ENCODE measurements at regions not wholly inside any gene's neighbourhood (a gene's known extent, or its start where the extent isn't known, plus 50 kb on each side); places are given as distances from the start of the nearest gene placed in this dataset.

- DNase-seq (no peak), ATAC-seq (replicated peaks in 1 of 4) (no peak)
- no CpG with 5 or more reads among the region's 3 CpGs for WGBS (ENCODE audit: insufficient coverage)
- Mint-ChIP-seq H3K27me3 (no peaks in the 10 kb centered on the region), H3K27ac (no peak overlapping the region), H3K9me3 (peaks cover 2 to 24% (median 11%) of the 10 kb centered on the region in 3 donors), H3K4me1 (no peaks in the 10 kb centered on the region), H3K36me3 (no peaks in the 10 kb centered on the region), H3K4me3 (no peak overlapping the region)
- H3K27me3 ChIP-seq (replicated peaks in 1 of 2; ENCODE audit: control insufficient read depth in 2 of 2, extremely low read depth in 1 of 2, insufficient read depth in 2 of 2, low read length in 1 of 2) = no peaks in the 10 kb centered on the region
- H3K9me3 ChIP-seq = no peaks in the 10 kb centered on the region
- no peaks in the 10 kb centered on the region for H3K4me1 ChIP-seq (ENCODE audit: control insufficient read depth in 1 of 2, extremely low read depth in 1 of 2, insufficient read depth in 2 of 2, low read length in 2 of 2)
- ChIA-PET POLR2A (no interaction called here), CTCF (no interaction called here)
- no peaks in the 10 kb centered on the region for H3K36me3 ChIP-seq (ENCODE audit: control insufficient read depth in 2 of 2, extremely low read depth in 1 of 2, insufficient read depth in 1 of 2, low read length in 1 of 2)
- H3K4me3 ChIP-seq (ENCODE audit: control insufficient read depth in 1 of 2, extremely low read depth in 1 of 2, low read length in 1 of 2) = no peak overlapping the region
- no peak overlapping the region for H3K27ac ChIP-seq (ENCODE audit: low read length)
These were observed 449.9 kb downstream of the OTOL1 start for GRCh38 chr3:161946443-161946960.

GRCh38 chr3:161950318-161950868, 453.8 kb downstream of the OTOL1 start:
- Histone ChIP-seq H3K4me3 (ENCODE audit: control insufficient read depth in 1 of 2, extremely low read depth in 1 of 2, low read length in 1 of 2) (no peak overlapping the region), H3K4me1 (ENCODE audit: control insufficient read depth in 1 of 2, extremely low read depth in 1 of 2, insufficient read depth in 2 of 2, low read length in 2 of 2) (no peaks in the 10 kb centered on the region), H3K36me3 (ENCODE audit: control insufficient read depth in 2 of 2, extremely low read depth in 1 of 2, insufficient read depth in 1 of 2, low read length in 1 of 2) (no peaks in the 10 kb centered on the region), H3K27me3 (replicated peaks in 1 of 2; ENCODE audit: control insufficient read depth in 2 of 2, extremely low read depth in 1 of 2, insufficient read depth in 2 of 2, low read length in 1 of 2) (no peaks in the 10 kb centered on the region), H3K9me3 (no peaks in the 10 kb centered on the region), H3K27ac (ENCODE audit: low read length) (no peak overlapping the region)
- no peaks in the 10 kb centered on the region for H3K36me3 Mint-ChIP-seq
- peaks cover 2 to 16% (median 14%) of the 10 kb centered on the region in 3 donors for H3K9me3 Mint-ChIP-seq
- no peaks in the 10 kb centered on the region for H3K4me1 Mint-ChIP-seq
- ChIA-PET CTCF (no interaction called here), POLR2A (no interaction called here)
- H3K27ac Mint-ChIP-seq = no peak overlapping the region
- ATAC-seq (replicated peaks in 1 of 4) (no peak), DNase-seq (no peak)
- H3K4me3 Mint-ChIP-seq = no peak overlapping the region
- H3K27me3 Mint-ChIP-seq = no peaks in the 10 kb centered on the region
- 40% methylated on average over 1 of the region's 4 CpGs for WGBS (ENCODE audit: insufficient coverage)

GRCh38 chr3:161957467-161957866, 460.9 kb downstream of the OTOL1 start:
- DNase-seq = no peak

GRCh38 chr3:161964857-161965256, 468.2 kb downstream of the OTOL1 start:
- H3K36me3 Mint-ChIP-seq = no peaks in the 10 kb centered on the region
- no peak overlapping the region for H3K4me3 Mint-ChIP-seq
- Histone ChIP-seq H3K9me3 (no peaks in the 10 kb centered on the region), H3K4me3 (ENCODE audit: control insufficient read depth in 1 of 2, extremely low read depth in 1 of 2, low read length in 1 of 2) (no peak overlapping the region), H3K27me3 (replicated peaks in 1 of 2; ENCODE audit: control insufficient read depth in 2 of 2, extremely low read depth in 1 of 2, insufficient read depth in 2 of 2, low read length in 1 of 2) (no peaks in the 10 kb centered on the region), H3K36me3 (ENCODE audit: control insufficient read depth in 2 of 2, extremely low read depth in 1 of 2, insufficient read depth in 1 of 2, low read length in 1 of 2) (no peaks in the 10 kb centered on the region), H3K27ac (ENCODE audit: low read length) (no peak overlapping the region), H3K4me1 (ENCODE audit: control insufficient read depth in 1 of 2, extremely low read depth in 1 of 2, insufficient read depth in 2 of 2, low read length in 2 of 2) (no peaks in the 10 kb centered on the region)
- ChIA-PET POLR2A (no interaction called here), CTCF (no interaction called here)
- H3K4me1 Mint-ChIP-seq = no peaks in the 10 kb centered on the region
- ATAC-seq (replicated peaks in 1 of 4) = no peak
- peaks cover 7 to 19% (median 7%) of the 10 kb centered on the region in 3 donors for H3K9me3 Mint-ChIP-seq
- whole genome bisulfite sequencing (ENCODE audit: insufficient coverage) = no CpG with 5 or more reads among the region's 4 CpGs
- H3K27ac Mint-ChIP-seq = no peak overlapping the region
- no peak for DNase-seq
- H3K27me3 Mint-ChIP-seq = no peaks in the 10 kb centered on the region

More at GRCh38 chr3:161957467-161957866, 460.9 kb downstream of the OTOL1 start:
- H3K9me3 Mint-ChIP-seq = peaks cover 0 to 8% (median under 1%) of the 10 kb centered on the region in 3 donors
- POLR2A ChIA-PET = no interaction called here
- no peak overlapping the region for H3K4me3 Mint-ChIP-seq
- Histone ChIP-seq H3K27me3 (replicated peaks in 1 of 2; ENCODE audit: control insufficient read depth in 2 of 2, extremely low read depth in 1 of 2, insufficient read depth in 2 of 2, low read length in 1 of 2) (no peaks in the 10 kb centered on the region), H3K27ac (ENCODE audit: low read length) (no peak overlapping the region), H3K4me1 (ENCODE audit: control insufficient read depth in 1 of 2, extremely low read depth in 1 of 2, insufficient read depth in 2 of 2, low read length in 2 of 2) (no peaks in the 10 kb centered on the region), H3K36me3 (ENCODE audit: control insufficient read depth in 2 of 2, extremely low read depth in 1 of 2, insufficient read depth in 1 of 2, low read length in 1 of 2) (no peaks in the 10 kb centered on the region), H3K9me3 (no peaks in the 10 kb centered on the region), H3K4me3 (ENCODE audit: control insufficient read depth in 1 of 2, extremely low read depth in 1 of 2, low read length in 1 of 2) (no peak overlapping the region)
- no peak overlapping the region for H3K27ac Mint-ChIP-seq
- ATAC-seq (replicated peaks in 1 of 4) = no peak
- no CpG with 5 or more reads among the region's 2 CpGs for WGBS (ENCODE audit: insufficient coverage)
- H3K27me3 Mint-ChIP-seq = no peaks in the 10 kb centered on the region
- H3K4me1 Mint-ChIP-seq = no peaks in the 10 kb centered on the region
- CTCF ChIA-PET = interaction anchor here in 1 of 2 donors (0.6 kb wide), 1 partner anchor 95 kb away, joined by 3 read pairs; no protein-coding TSS in a partner anchor
- H3K36me3 Mint-ChIP-seq = no peaks in the 10 kb centered on the region

- Mint-ChIP-seq H3K9me3 (peaks cover 2 to 11% (median 3%) of the 10 kb centered on the region in 3 donors), H3K36me3 (no peaks in the 10 kb centered on the region), H3K27me3 (no peaks in the 10 kb centered on the region), H3K4me3 (no peak overlapping the region), H3K4me1 (no peaks in the 10 kb centered on the region), H3K27ac (no peak overlapping the region)
- H3K4me3 ChIP-seq (ENCODE audit: control insufficient read depth in 1 of 2, extremely low read depth in 1 of 2, low read length in 1 of 2) = no peak overlapping the region
- no peak for DNase-seq
- no peak for ATAC-seq (replicated peaks in 1 of 4)
- POLR2A ChIA-PET = interaction anchor here in 1 of 2 donors (0.6 kb wide), 1 partner anchor 1711 kb away, joined by 3 read pairs; no protein-coding TSS in a partner anchor
- H3K9me3 ChIP-seq = no peaks in the 10 kb centered on the region
- H3K27ac ChIP-seq (ENCODE audit: low read length) = no peak overlapping the region
- H3K4me1 ChIP-seq (ENCODE audit: control insufficient read depth in 1 of 2, extremely low read depth in 1 of 2, insufficient read depth in 2 of 2, low read length in 2 of 2) = no peaks in the 10 kb centered on the region
- CTCF ChIA-PET = no interaction called here
- no peaks in the 10 kb centered on the region for H3K27me3 ChIP-seq (replicated peaks in 1 of 2; ENCODE audit: control insufficient read depth in 2 of 2, extremely low read depth in 1 of 2, insufficient read depth in 2 of 2, low read length in 1 of 2)
- H3K36me3 ChIP-seq (ENCODE audit: control insufficient read depth in 2 of 2, extremely low read depth in 1 of 2, insufficient read depth in 1 of 2, low read length in 1 of 2) = no peaks in the 10 kb centered on the region
- WGBS (ENCODE audit: insufficient coverage) = 80% methylated on average over 1 of the region's 2 CpGs
These were observed 473.3 kb downstream of the OTOL1 start for GRCh38 chr3:161969867-161970266.

- Histone ChIP-seq H3K27me3 (replicated peaks in 1 of 2; ENCODE audit: control insufficient read depth in 2 of 2, extremely low read depth in 1 of 2, insufficient read depth in 2 of 2, low read length in 1 of 2) (no peaks in the 10 kb centered on the region), H3K4me3 (ENCODE audit: control insufficient read depth in 1 of 2, extremely low read depth in 1 of 2, low read length in 1 of 2) (no peak overlapping the region), H3K36me3 (ENCODE audit: control insufficient read depth in 2 of 2, extremely low read depth in 1 of 2, insufficient read depth in 1 of 2, low read length in 1 of 2) (no peaks in the 10 kb centered on the region), H3K9me3 (no peaks in the 10 kb centered on the region), H3K4me1 (ENCODE audit: control insufficient read depth in 1 of 2, extremely low read depth in 1 of 2, insufficient read depth in 2 of 2, low read length in 2 of 2) (no peaks in the 10 kb centered on the region), H3K27ac (ENCODE audit: low read length) (no peak overlapping the region)
- Mint-ChIP-seq H3K4me1 (no peaks in the 10 kb centered on the region), H3K27me3 (no peaks in the 10 kb centered on the region), H3K27ac (no peak overlapping the region), H3K36me3 (no peaks in the 10 kb centered on the region), H3K4me3 (no peak overlapping the region), H3K9me3 (no peaks in the 10 kb centered on the region)
- DNase-seq (no peak), ATAC-seq (replicated peaks in 1 of 4) (no peak)
- WGBS (ENCODE audit: insufficient coverage) = 73% methylated on average over 2 of the region's 2 CpGs
- ChIA-PET POLR2A (no interaction called here), CTCF (no interaction called here)
These were observed 478.6 kb downstream of the OTOL1 start for GRCh38 chr3:161975201-161975600.

GRCh38 chr3:161977063-161977462, 480.5 kb downstream of the OTOL1 start:
- Histone ChIP-seq H3K36me3 (ENCODE audit: control insufficient read depth in 2 of 2, extremely low read depth in 1 of 2, insufficient read depth in 1 of 2, low read length in 1 of 2) (no peaks in the 10 kb centered on the region), H3K9me3 (no peaks in the 10 kb centered on the region), H3K27ac (ENCODE audit: low read length) (no peak overlapping the region), H3K27me3 (replicated peaks in 1 of 2; ENCODE audit: control insufficient read depth in 2 of 2, extremely low read depth in 1 of 2, insufficient read depth in 2 of 2, low read length in 1 of 2) (no peaks in the 10 kb centered on the region), H3K4me3 (ENCODE audit: control insufficient read depth in 1 of 2, extremely low read depth in 1 of 2, low read length in 1 of 2) (no peak overlapping the region), H3K4me1 (ENCODE audit: control insufficient read depth in 1 of 2, extremely low read depth in 1 of 2, insufficient read depth in 2 of 2, low read length in 2 of 2) (no peaks in the 10 kb centered on the region)
- no peaks in the 10 kb centered on the region for H3K36me3 Mint-ChIP-seq
- no peaks in the 10 kb centered on the region for H3K4me1 Mint-ChIP-seq
- H3K4me3 Mint-ChIP-seq = no peak overlapping the region
- WGBS (ENCODE audit: insufficient coverage) = no CpG with 5 or more reads among the region's 1 CpG
- no peak for DNase-seq
- CTCF ChIA-PET = no interaction called here
- H3K9me3 Mint-ChIP-seq = no peaks in the 10 kb centered on the region
- POLR2A ChIA-PET = no interaction called here
- no peak overlapping the region for H3K27ac Mint-ChIP-seq
- no peak for ATAC-seq (replicated peaks in 1 of 4)
- no peaks in the 10 kb centered on the region for H3K27me3 Mint-ChIP-seq

Measured in T-cell (primary cell).